Stimulated activated CD4-positive, alpha-beta T cell treated with anti-CD3 and anti-CD28 coated beads, Interleukin-4, amount 100 ng/mL, for 24 hours (primary cell): ENCODE measurements at regions not wholly inside any gene's neighbourhood (a gene's known extent, or its start where the extent isn't known, plus 50 kb on each side); places are given as distances from the start of the nearest gene placed in this dataset.
"Not testable (repeated sequence)": the region's sequence is repeated elsewhere in the genome, so short reads cannot be mapped to it uniquely, and the experiment has no call there.

Experiments
- DNase-seq: peaks from one replicate; pipeline ENCODE4 v3.0.0-alpha.2; 2020

DNA sequence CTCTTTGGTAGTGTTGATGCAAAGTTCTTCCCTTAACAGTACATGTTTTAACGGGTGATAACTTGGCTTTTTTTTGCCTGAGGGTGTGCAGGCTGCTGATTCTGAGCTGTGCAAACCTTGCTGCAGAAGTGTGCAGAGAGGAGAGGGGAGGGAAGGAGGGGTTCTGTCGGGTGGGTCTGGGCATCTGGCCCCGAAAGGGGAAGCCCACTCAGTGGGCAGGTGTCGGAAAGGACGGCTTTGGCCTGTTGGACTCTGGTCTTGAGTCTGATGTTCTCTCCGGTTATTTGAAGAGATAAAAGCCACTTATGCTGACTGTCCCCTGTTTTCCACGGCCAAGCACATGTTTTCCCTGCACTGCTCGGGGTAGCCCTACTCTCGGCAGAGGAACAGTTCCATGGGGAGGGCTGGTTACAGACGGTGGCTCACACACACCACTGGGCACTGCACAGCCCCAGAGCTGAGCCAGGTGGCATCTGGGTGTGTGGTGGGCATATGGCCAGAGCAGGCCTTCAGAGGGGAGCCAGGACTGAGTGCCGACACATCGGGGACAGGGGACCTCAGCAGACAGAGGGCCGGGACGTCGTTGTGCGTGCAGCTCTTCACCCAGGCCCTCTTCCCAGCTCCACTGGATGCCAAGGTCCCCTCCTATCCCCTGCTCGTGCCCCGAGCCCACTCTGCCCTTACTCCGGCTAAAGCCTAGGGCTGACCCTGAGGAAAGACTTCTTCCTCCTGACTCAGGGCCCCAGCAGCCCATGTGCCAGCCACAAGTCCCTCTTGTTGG, 93.2 kb downstream of the TEX29 start:
- DNase-seq: no peak

DNA sequence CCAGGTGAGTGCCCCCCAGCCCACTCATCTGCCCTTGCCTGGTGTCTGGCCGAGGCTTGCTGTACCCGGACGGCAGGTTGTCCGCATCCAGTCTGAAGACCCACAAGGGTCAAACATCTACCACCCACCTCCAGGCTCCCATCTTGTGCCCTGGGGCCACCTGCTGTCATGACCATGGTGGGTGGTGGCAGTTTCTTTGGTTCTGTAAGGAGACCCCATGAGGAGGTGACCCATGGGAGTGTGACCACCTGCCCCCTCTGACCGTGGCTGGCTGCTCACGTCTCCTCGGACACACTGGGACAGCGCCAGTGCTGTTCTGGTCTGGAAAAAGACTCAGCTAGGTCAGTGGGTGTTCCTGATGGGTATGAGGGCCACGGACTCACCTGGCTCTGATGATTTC, 93.9 kb downstream of the TEX29 start:
- DNase-seq: no peak

- DNase-seq: no peak
Measured at GRCh38 chr13:111415246-111415645, 94.8 kb downstream of the TEX29 start.

DNA sequence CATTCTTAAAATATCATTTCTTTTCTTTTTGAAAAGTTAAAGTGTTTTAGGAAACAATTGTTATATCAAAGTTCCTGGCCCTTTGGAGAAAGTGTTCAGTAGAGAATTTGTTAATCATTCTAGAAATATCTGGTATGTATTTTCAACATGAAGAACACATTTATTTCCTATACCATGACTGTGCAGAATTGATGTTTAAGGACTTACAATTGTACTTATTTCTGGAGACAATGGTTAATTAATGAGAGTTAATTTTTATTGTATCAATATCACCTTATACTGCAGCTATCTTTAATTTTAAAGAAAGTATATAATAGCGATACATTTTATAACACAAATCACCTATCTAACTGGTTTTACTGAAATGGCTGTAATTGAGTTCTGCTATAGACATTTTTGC, 95.3 kb downstream of the TEX29 start:
- DNase-seq: no peak

DNA sequence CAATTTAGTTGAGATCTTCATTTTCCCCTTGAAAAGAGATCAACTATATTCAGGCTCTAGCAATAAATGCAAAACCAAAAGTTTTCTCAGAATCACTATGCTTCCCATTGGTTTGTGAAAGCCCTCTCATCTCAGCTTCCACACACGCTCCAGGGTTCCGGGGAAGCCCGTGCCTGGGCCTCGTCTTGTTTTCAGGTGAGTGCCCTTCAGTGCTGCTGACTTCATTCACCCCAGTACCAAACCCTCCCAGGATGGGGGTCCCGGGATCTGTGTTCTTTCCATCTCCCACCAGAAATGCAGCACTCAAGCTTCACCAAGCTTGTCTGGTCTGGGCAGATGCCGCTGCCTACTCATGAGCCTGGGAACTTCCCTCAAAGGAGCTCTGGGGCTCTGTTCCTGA, 97.7 kb downstream of the TEX29 start:
- no peak for DNase-seq

DNA sequence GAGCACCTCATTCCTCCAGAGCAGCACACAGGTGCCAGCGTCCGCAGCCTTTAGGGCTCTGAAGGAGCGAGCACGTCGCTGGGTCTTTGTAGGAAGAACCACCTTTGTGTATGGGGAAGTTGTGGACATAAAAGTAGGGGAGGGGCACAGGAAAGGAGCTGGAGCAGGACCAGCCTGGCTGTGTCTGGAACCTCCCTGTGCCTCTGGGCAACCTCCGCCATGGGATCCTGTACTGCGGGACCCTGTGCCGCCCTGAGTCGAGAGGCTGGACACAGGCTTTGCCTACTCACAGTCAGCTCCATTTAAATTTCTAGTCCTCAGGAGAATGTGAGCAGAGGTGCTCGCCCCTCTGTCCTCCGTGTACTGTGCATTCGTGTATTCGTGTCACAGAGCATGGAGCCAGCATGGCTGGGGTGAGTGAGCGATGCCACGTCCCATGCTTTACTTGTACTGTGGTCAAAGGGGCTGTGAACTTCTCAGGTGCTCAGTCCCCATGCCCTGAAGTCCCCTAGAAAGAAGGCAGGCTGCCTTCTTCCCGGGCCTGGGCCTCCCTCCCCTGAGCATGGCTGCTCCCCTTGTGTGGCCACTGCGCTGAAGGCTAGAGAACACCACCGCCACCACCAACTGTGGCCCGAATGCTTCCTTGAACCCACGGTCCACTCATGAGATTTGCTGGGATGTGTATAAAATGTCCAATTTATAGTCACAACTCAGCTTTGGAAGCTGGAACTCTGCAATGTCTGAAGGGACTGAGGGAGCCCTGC, 99.9 kb downstream of the TEX29 start:
- DNase-seq: no peak

GRCh38 chr13:111421216-111421615, 100.8 kb downstream of the TEX29 start:
- no peak for DNase-seq

GRCh38 chr13:111422348-111422747, 101.9 kb downstream of the TEX29 start:
- DNase-seq: no peak

DNA sequence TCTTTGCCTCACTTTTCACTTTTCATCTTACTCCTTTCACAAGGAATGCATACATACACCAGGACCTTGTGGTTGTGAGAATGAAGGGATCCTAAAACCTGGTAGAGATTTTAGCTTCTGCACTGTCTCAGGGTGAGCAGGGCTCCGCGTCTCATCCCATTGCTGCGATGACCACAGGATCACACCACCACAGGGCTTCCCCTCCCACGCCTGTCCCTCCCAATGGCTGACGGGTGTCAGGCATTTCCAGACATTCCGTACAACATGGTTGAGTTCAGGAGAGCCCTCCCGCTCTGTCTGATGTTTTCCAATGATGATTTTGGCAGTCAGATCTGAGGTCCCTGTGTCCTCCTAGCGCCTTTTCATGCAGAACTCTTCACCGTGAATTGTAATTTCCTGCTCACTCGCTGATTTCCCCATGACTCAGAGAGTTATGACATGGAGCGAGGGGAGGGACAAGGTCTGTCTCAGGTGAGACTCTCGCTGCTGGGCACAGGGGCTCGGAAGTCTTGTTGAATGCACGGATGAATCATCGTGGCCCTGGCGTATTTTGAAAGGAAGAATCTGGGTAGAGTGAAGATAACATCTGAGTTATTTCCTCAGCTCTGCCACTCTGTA, 102.8 kb downstream of the TEX29 start:
- no peak for DNase-seq

GRCh38 chr13:111424134-111424533, 103.7 kb downstream of the TEX29 start:
- DNase-seq: no peak

- DNase-seq: no peak
Measured at GRCh38 chr13:111425326-111425725, 104.9 kb downstream of the TEX29 start.

DNA sequence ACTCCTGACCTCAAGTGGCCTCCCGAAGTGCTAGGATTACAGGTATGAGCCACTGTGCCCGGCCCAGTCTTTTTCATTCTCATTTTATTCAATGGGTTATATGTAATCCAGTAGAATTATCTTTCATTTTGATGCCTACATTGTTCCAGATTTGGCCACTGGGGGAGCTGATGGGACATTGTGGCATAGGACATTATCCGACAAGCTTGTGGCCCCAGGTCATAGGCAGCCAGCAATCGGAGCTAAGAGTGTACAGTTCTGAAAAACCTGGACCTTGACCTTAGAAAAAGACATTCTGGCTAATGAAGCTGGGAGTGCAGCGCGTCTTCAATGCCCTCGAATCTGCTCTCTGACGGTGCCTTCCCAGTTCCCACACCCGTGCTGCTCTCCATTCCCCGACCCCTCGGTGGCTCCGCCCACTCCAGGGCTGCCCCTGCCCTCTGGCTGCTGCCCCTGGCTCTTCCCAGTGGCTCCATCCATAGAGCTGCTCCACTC, 108.7 kb downstream of the TEX29 start:
- peak; percentile 33 for DNase-seq

DNA sequence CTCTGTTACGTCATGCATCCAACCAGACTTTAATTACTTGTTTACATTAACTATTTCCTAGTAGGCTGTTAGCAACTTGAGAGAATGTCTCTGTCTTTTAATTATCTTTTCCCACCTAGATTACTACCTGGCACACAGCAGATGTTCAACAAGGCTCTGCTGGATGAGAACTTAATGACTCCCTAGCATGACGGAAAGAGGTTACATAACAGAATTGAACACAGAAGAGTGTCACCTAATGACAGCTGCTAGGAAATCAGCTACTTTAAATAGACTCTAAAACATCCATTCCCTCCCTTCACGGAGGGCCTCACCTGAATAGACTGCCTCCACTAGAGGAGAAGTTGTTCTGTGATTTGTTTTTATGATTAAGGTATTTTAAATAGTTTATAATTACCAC, 110.8 kb downstream of the TEX29 start:
- DNase-seq: no peak

- no peak for DNase-seq
Measured at GRCh38 chr13:111434578-111435159, 114.2 kb downstream of the TEX29 start.

GRCh38 chr13:111436446-111436845, 116.0 kb downstream of the TEX29 start:
- DNase-seq: no peak

GRCh38 chr13:111437417-111437816, 117.0 kb downstream of the TEX29 start:
- DNase-seq: no peak

GRCh38 chr13:111437856-111438547, 117.6 kb downstream of the TEX29 start:
- DNase-seq: no peak

GRCh38 chr13:111440492-111440891, 120.0 kb downstream of the TEX29 start:
- DNase-seq: not testable (repeated sequence)

DNA sequence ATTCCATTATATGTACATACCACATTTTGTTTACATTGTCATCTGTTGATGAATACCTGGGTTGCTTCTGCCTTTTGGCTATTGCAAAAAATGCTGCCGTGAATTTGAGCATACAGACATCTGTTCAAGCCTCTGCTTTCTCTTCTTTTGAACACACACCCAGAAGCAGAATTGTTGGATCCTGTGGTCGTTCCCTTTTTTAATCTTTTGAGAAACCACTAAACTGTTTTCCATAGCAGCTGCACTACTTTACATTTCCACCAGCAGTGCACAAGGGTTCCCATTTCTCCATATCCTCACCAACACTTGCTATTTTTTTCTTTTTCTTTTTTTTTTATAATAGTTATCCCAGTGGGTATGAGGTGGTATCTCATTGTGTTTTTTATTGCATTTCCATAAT, 123.5 kb downstream of the TEX29 start:
- DNase-seq: no peak

- no peak for DNase-seq
Measured at GRCh38 chr13:111448504-111448903, 128.1 kb downstream of the TEX29 start.

- DNase-seq: no peak
Measured at GRCh38 chr13:111449041-111449440, 128.6 kb downstream of the TEX29 start.

GRCh38 chr13:111451402-111451801, 131.0 kb downstream of the TEX29 start:
- DNase-seq: no peak
